ENCODE measurements at regions not wholly inside any gene's neighbourhood (a gene's known extent, or its start where the extent isn't known, plus 50 kb on each side); places are given as distances from the start of the nearest gene placed in this dataset.
"Not testable (repeated sequence)": the region's sequence is repeated elsewhere in the genome, so short reads cannot be mapped to it uniquely, and the experiment has no call there.

DNA sequence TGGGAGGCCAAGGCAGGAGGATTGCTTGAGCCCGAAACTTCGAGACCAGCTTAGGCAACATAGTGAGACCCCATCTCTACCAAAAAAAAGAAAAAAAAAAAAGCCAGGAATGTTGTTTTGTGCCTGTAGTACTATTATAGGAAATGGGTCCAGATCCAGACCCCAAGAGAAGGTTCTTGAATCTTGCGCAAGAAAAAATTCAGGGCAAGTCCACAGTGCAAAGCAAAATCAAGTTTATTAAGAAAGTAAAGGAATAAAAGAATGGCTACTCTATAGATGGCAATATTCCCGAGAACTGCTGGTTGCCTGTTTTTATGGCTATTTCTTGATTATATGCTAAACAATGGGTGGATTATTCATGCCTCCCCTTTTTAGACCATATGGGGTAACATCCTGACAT is 51.2 kb upstream of the RDX start:
- Mint-ChIP-seq H3K4me1 (ENCODE audit: unreplicated experiment) (peaks cover 25% of the 10 kb centered on the region), H3K9me3 (ENCODE audit: unreplicated experiment) (no peaks in the 10 kb centered on the region), H3K27me3 (ENCODE audit: unreplicated experiment) (peaks cover 5% of the 10 kb centered on the region), H3K27ac (ENCODE audit: unreplicated experiment) (no peak overlapping the region), H3K36me3 (ENCODE audit: low read depth, unreplicated experiment) (no peaks in the 10 kb centered on the region), H3K4me3 (ENCODE audit: unreplicated experiment) (no peak overlapping the region)
- no peak for TF ChIP-seq CTCF (IDR thresholded peaks at IDR 0.05; ENCODE audit: unreplicated experiment)
- DNase-seq (ENCODE audit: low spot score), result no peak

- Mint-ChIP-seq H3K36me3 (ENCODE audit: low read depth, unreplicated experiment) (no peaks in the 10 kb centered on the region), H3K9me3 (ENCODE audit: unreplicated experiment) (no peaks in the 10 kb centered on the region), H3K27ac (ENCODE audit: unreplicated experiment) (no peak overlapping the region), H3K4me3 (ENCODE audit: unreplicated experiment) (no peak overlapping the region), H3K4me1 (ENCODE audit: unreplicated experiment) (peaks cover 25% of the 10 kb centered on the region), H3K27me3 (ENCODE audit: unreplicated experiment) (peaks cover 3% of the 10 kb centered on the region)
- DNase-seq (ENCODE audit: low spot score), result no peak
- no peak for TF ChIP-seq CTCF (IDR thresholded peaks at IDR 0.05; ENCODE audit: unreplicated experiment)
Observed at GRCh38 chr11:110349138-110349996, 53.0 kb upstream of the RDX start.

GRCh38 chr11:110349997-110350383 is 53.6 kb upstream of the RDX start:
- DNase-seq (ENCODE audit: low spot score); H3K27me3 Mint-ChIP-seq (ENCODE audit: unreplicated experiment); H3K27ac Mint-ChIP-seq (ENCODE audit: unreplicated experiment); H3K9me3 Mint-ChIP-seq (ENCODE audit: unreplicated experiment); H3K4me3 Mint-ChIP-seq (ENCODE audit: unreplicated experiment); H3K36me3 Mint-ChIP-seq (ENCODE audit: low read depth, unreplicated experiment): not testable (repeated sequence)
- H3K4me1 Mint-ChIP-seq (ENCODE audit: unreplicated experiment), result peaks cover 28% of the 10 kb centered on the region

GRCh38 chr11:110355011-110355744 is 58.8 kb upstream of the RDX start:
- Mint-ChIP-seq H3K27me3 (ENCODE audit: unreplicated experiment) (peaks cover 2% of the 10 kb centered on the region), H3K4me3 (ENCODE audit: unreplicated experiment) (no peak overlapping the region), H3K36me3 (ENCODE audit: low read depth, unreplicated experiment) (no peaks in the 10 kb centered on the region), H3K27ac (ENCODE audit: unreplicated experiment) (peak overlapping the region; percentile 21), H3K4me1 (ENCODE audit: unreplicated experiment) (peaks cover 15% of the 10 kb centered on the region), H3K9me3 (ENCODE audit: unreplicated experiment) (no peaks in the 10 kb centered on the region)
- TF ChIP-seq CTCF (IDR thresholded peaks at IDR 0.05; ENCODE audit: unreplicated experiment), result no peak
- DNase-seq (ENCODE audit: low spot score), result no peak

- H3K4me3 Mint-ChIP-seq (ENCODE audit: unreplicated experiment), result no peak overlapping the region
- H3K9me3 Mint-ChIP-seq (ENCODE audit: unreplicated experiment), result no peaks in the 10 kb centered on the region
- no peaks in the 10 kb centered on the region for H3K36me3 Mint-ChIP-seq (ENCODE audit: low read depth, unreplicated experiment)
- no peak for TF ChIP-seq CTCF (IDR thresholded peaks at IDR 0.05; ENCODE audit: unreplicated experiment)
- peaks cover 15% of the 10 kb centered on the region for H3K4me1 Mint-ChIP-seq (ENCODE audit: unreplicated experiment)
- H3K27me3 Mint-ChIP-seq (ENCODE audit: unreplicated experiment), result peaks cover 1% of the 10 kb centered on the region
- peak overlapping the region; percentile 57 for H3K27ac Mint-ChIP-seq (ENCODE audit: unreplicated experiment)
- no peak for DNase-seq (ENCODE audit: low spot score)
Observed at GRCh38 chr11:110356762-110357671, 60.6 kb upstream of the RDX start.

Measured in endothelial cell (in vitro differentiated cells).